IMR-90 (cell line): ENCODE measurements at regions not wholly inside any gene's neighbourhood (a gene's known extent, or its start where the extent isn't known, plus 50 kb on each side); places are given as distances from the start of the nearest gene placed in this dataset.

ENCODE experiments used
- ATAC-seq: fragments of 200-7000 bp; cut with Tn5 transposase; 2 replicates; pipeline ENCODE4 v1.9.1; 2020; ENCODE audit warnings: low read depth, mild to moderate bottlenecking, moderate library complexity
- BruUV-seq: library from RNA; stranded (reverse); fragments of 400-500 nt; replicated peaks from 2 replicates; lab custom pipeline; 2021; lab: Mats Ljungman, UMichigan
- CTCF ChIA-PET: fragments of 300-600 bp; formaldehyde crosslinking; extraction: SDS; loops from one replicate; lab custom pipeline; 2021; ENCODE audit warnings: antibody characterized with exemption; lab: Yijun Ruan, JAX
- POLR2A ChIA-PET: fragments of 300-600 bp; sonication (Branson Sonifier 250); formaldehyde crosslinking; loops from one replicate; lab custom pipeline; 2022; ENCODE audit warnings: antibody characterized with exemption; ENCODE audit not compliant: unreplicated experiment; lab: Charles Lee
- DNase-seq: peaks from one replicate; pipeline ENCODE4 v3.0.0; 2013
- H2AFZ ChIP-seq: replicated peaks from 2 replicates; pipeline ENCODE3; 2013; ENCODE audit warnings: low read length, mild to moderate bottlenecking; ENCODE audit not compliant: poor library complexity
- H2AK5ac ChIP-seq: 2 replicates; pipeline ENCODE4 v1.6.1; 2013; ENCODE audit warnings: low read depth, low read length, inconsistent platforms
- H2AK9ac ChIP-seq: replicated peaks from 2 replicates; pipeline ENCODE3; 2013; ENCODE audit warnings: mild to moderate bottlenecking, low read depth, low read length, moderate library complexity; ENCODE audit not compliant: poor library complexity
- H2BK120ac ChIP-seq: 2 replicates; pipeline ENCODE4 v1.6.1; 2013; ENCODE audit warnings: low read depth, low read length, inconsistent platforms
- H2BK15ac ChIP-seq: 3 replicates; pipeline ENCODE4 v1.6.1; 2013; ENCODE audit warnings: low read depth, low read length, inconsistent platforms
- H2BK20ac ChIP-seq: 2 replicates; pipeline ENCODE4 v1.6.1; 2013; ENCODE audit warnings: low read depth, mild to moderate bottlenecking, inconsistent platforms, low read length, moderate library complexity
- H2BK5ac ChIP-seq: 2 replicates; pipeline ENCODE4 v1.6.1; 2013; ENCODE audit warnings: mild to moderate bottlenecking, low read depth, low read length, inconsistent platforms; ENCODE audit not compliant: poor library complexity, severe bottlenecking
- H3K14ac ChIP-seq: replicated peaks from 2 replicates; pipeline ENCODE4 v1.6.1; 2013; ENCODE audit warnings: low read depth, low read length, inconsistent platforms
- H3K18ac ChIP-seq: 2 replicates; pipeline ENCODE4 v1.6.1; 2013; ENCODE audit warnings: low read depth, low read length, control low read depth
- H3K23ac ChIP-seq: 2 replicates; pipeline ENCODE4 v1.6.1; 2013; ENCODE audit warnings: low read depth, low read length, inconsistent platforms
- H3K27ac ChIP-seq: 2 replicates; pipeline ENCODE4 v1.5.1; 2013; ENCODE audit warnings: mild to moderate bottlenecking, control low read depth, low read length; ENCODE audit not compliant: insufficient read depth
- H3K27me3 ChIP-seq: 2 replicates; pipeline ENCODE4 v1.6.1; 2013; ENCODE audit warnings: low read length; ENCODE audit not compliant: control insufficient read depth, insufficient read depth
- H3K36me3 ChIP-seq: 2 replicates; pipeline ENCODE4 v1.6.1; 2013; ENCODE audit warnings: low read length, mixed read lengths; ENCODE audit not compliant: control insufficient read depth, insufficient read depth
- H3K4ac ChIP-seq: 2 replicates; pipeline ENCODE4 v1.6.1; 2013; ENCODE audit warnings: low read depth, low read length, inconsistent platforms
- H3K4me1 ChIP-seq: 2 replicates; pipeline ENCODE4 v1.6.1; 2013; ENCODE audit warnings: low read length, mixed read lengths; ENCODE audit not compliant: control insufficient read depth, insufficient read depth
- H3K4me2 ChIP-seq: 2 replicates; pipeline ENCODE4 v1.6.1; 2013; ENCODE audit warnings: low read depth, mild to moderate bottlenecking, control low read depth, low read length, moderate library complexity
- H3K4me3 ChIP-seq: 2 replicates; pipeline ENCODE4 v1.5.1; 2013; ENCODE audit warnings: low read depth, mild to moderate bottlenecking, control low read depth, low read length, moderate library complexity; ENCODE audit not compliant: insufficient read depth
- H3K56ac ChIP-seq: 2 replicates; pipeline ENCODE4 v1.6.1; 2013; ENCODE audit warnings: low read length, inconsistent platforms; ENCODE audit not compliant: insufficient read depth; ENCODE audit errors: extremely low read depth
- H3K79me1 ChIP-seq, 2 experiments: 2 replicates each; pipeline ENCODE4 v1.6.1; 2013; ENCODE audit warnings: low read length in 2 of 2, inconsistent platforms in 1 of 2, low read depth in 1 of 2
- H3K9ac ChIP-seq: 2 replicates; pipeline ENCODE4 v1.6.1; 2013; ENCODE audit warnings: low read depth, low read length, control low read depth
- H3K9me1 ChIP-seq: 2 replicates; pipeline ENCODE4 v1.6.1; 2013; ENCODE audit warnings: low read length, inconsistent platforms; ENCODE audit not compliant: insufficient read depth
- H3K9me3 ChIP-seq: 2 replicates; pipeline ENCODE4 v1.6.1; 2013; ENCODE audit warnings: low read length; ENCODE audit not compliant: control insufficient read depth, insufficient read depth
- H4K20me1 ChIP-seq: 2 replicates; pipeline ENCODE4 v1.6.1; 2013; ENCODE audit warnings: low read length, inconsistent platforms; ENCODE audit not compliant: insufficient read depth
- H4K5ac ChIP-seq: 2 replicates; pipeline ENCODE4 v1.6.1; 2013; ENCODE audit warnings: mild to moderate bottlenecking, low read depth, low read length, control low read depth
- H4K8ac ChIP-seq, 2 experiments: 2 replicates each; pipeline ENCODE4 v1.6.1; 2013; ENCODE audit warnings: low read depth in 2 of 2, low read length in 2 of 2, control low read depth in 1 of 2, inconsistent platforms in 1 of 2
- H4K91ac ChIP-seq: 2 replicates; pipeline ENCODE4 v1.6.1; 2013; ENCODE audit warnings: low read depth, low read length, inconsistent platforms; ENCODE audit not compliant: insufficient read depth
- CEBPB ChIP-seq: IDR thresholded peaks from 2 replicates; pipeline ENCODE4 v1.6.1; 2012; ENCODE audit warnings: low read depth, low read length, improper control_type of control experiment
- FOS ChIP-seq: fragments of 150-350 bp; IDR thresholded peaks from 2 replicates; pipeline ENCODE4 v1.6.1; 2016; ENCODE audit warnings: low read depth, low read length
- MAZ ChIP-seq: IDR thresholded peaks from 2 replicates; pipeline ENCODE4 v1.6.1; 2012; ENCODE audit warnings: low read depth, mild to moderate bottlenecking, low read length, improper control_type of control experiment, moderate library complexity, borderline replicate concordance
- POLR2A ChIP-seq: IDR thresholded peaks from 2 replicates; pipeline ENCODE4 v1.6.1; 2012; ENCODE audit warnings: mild to moderate bottlenecking, low read depth, low read length
- RAD21 ChIP-seq: IDR thresholded peaks from 2 replicates; pipeline ENCODE4 v1.6.1; 2012; ENCODE audit warnings: low read length, improper control_type of control experiment
- USF2 ChIP-seq: fragments of 150-350 bp; IDR thresholded peaks from 2 replicates; pipeline ENCODE4 v1.6.1; 2017; ENCODE audit warnings: mild to moderate bottlenecking, antibody characterized with exemption, low read length, low read depth
- WGBS, 2 experiments: methylation state at CpG; one replicate each; pipeline versions ENCODE4 v1.1.5 to v1.1.7; 2013; ENCODE audit warnings: missing lambda C conversion rate in 2 of 2; ENCODE audit not compliant: insufficient read length in 1 of 2; ENCODE audit errors: extremely low coverage in 2 of 2; 5-methylcytosine and 5-hydroxymethylcytosine counted together
- dilution Hi-C: fragments of 300-500 bp; cut with HindIII; formaldehyde crosslinking; loops from one replicate; pipeline ENCODE4 v1.14.3; 2018; ENCODE audit warnings: low sequenced_read_pairs; ENCODE audit not compliant: unreplicated experiment
- in situ Hi-C: fragments of 300-500 bp; cut with MboI; formaldehyde crosslinking; loops from 3 replicates; pipeline ENCODE4 v1.14.3; 2019; ENCODE audit warnings: low sequenced_read_pairs, inconsistent platforms, mixed read lengths
- intact Hi-C: fragments of 100-400 bp; cut with micrococcal nuclease; formaldehyde crosslinking; loops from 2 replicates; pipeline ENCODE4 v1.10.0; 2022

GRCh38 chr15:81491414-81492096, 117.5 kb upstream of the TMC3 start:
- no peak overlapping the region for H3K14ac ChIP-seq
- TF ChIP-seq FOS (no peak), POLR2A (no peak), MAZ (no peak), USF2 (no peak), CEBPB (0 out of 2 replicates have a peak, but pooled peaks have one; percentile 17), RAD21 (no peak)
- DNase-seq (peak; percentile 41), ATAC-seq (no peak)
- no peak overlapping the region for H3K4me2 ChIP-seq
- no TSS peak for BruUV-seq
- in situ Hi-C loops (no loop called here), intact Hi-C loops (no loop called here), dilution Hi-C loops (no loop called here)
- no peak overlapping the region for H2AK9ac ChIP-seq
- H3K27me3 ChIP-seq = no peaks in the 10 kb centered on the region
- H2BK120ac ChIP-seq = no peak overlapping the region
- H3K18ac ChIP-seq = no peak overlapping the region
- no peaks in the 10 kb centered on the region for H3K9me1 ChIP-seq
- H3K4ac ChIP-seq = no peak overlapping the region
- no peak overlapping the region for H2AK5ac ChIP-seq
- H3K9ac ChIP-seq = no peak overlapping the region
- H4K5ac ChIP-seq = no peak overlapping the region
- POLR2A ChIA-PET = no interaction called here
- H2BK15ac ChIP-seq = no peak overlapping the region
- no peaks in the 10 kb centered on the region for H4K20me1 ChIP-seq
- WGBS, 2 experiments = 80% methylated on average over 2 of the region's 6 CpGs; no CpG with 5 or more reads in 1 of the 2 experiments
- no peak overlapping the region for H2AFZ ChIP-seq
- CTCF ChIA-PET = no interaction called here
- no peak overlapping the region for H3K4me3 ChIP-seq
- H4K91ac ChIP-seq = no peak overlapping the region
- H2BK5ac ChIP-seq = no peak overlapping the region
- H3K9me3 ChIP-seq = no peaks in the 10 kb centered on the region
- H2BK20ac ChIP-seq = no peak overlapping the region
- H3K4me1 ChIP-seq = peaks cover 1% of the 10 kb centered on the region; the same call in 1 of the 2 replicates
- no peaks in the 10 kb centered on the region for H3K36me3 ChIP-seq
- no peak overlapping the region for H3K27ac ChIP-seq
- H3K23ac ChIP-seq = no peak overlapping the region
- H3K79me1 ChIP-seq = no peaks in the 10 kb centered on the region
- no peak overlapping the region for H4K8ac ChIP-seq
- H3K56ac ChIP-seq = no peak overlapping the region
